Bronchial epithelial cell (primary cell): ENCODE measurements at regions not wholly inside any gene's neighbourhood (a gene's known extent, or its start where the extent isn't known, plus 50 kb on each side); places are given as distances from the start of the nearest gene placed in this dataset.
A peak's percentile ranks its signal among the peaks of the same experiment; 100 is the strongest.

Experiments used
- DNase-seq: peaks from one replicate; pipeline ENCODE4 v3.0.0-alpha.2; 2010; ENCODE audit warnings: low read depth
- FAIRE-seq: peaks from 2 replicates; lab custom pipeline; 2011; peaks lifted over from hg19 to GRCh38; lab: Jason Lieb, UNC
- H3K27me3 ChIP-seq: 2 replicates; pipeline ENCODE4 v1.5.1; 2011; ENCODE audit warnings: low read length; ENCODE audit not compliant: control insufficient read depth, insufficient read depth
- H3K36me3 ChIP-seq: 2 replicates; pipeline ENCODE4 v1.5.1; 2011; ENCODE audit warnings: low read length; ENCODE audit not compliant: control insufficient read depth, insufficient read depth
- H3K4me3 ChIP-seq: 2 replicates; pipeline ENCODE4 v1.5.1; 2011; ENCODE audit warnings: mild to moderate bottlenecking, low read depth, low read length, control low read depth
- CTCF ChIP-seq: IDR thresholded peaks from 2 replicates; pipeline ENCODE4 v1.5.1; 2011; ENCODE audit warnings: mild to moderate bottlenecking, moderate library complexity, low read length, control low read depth, inconsistent platforms; ENCODE audit not compliant: insufficient read depth, severe bottlenecking

GRCh38 chr5:125595845-125596244 is 827.4 kb upstream of the GRAMD2B start:
- no peaks in the 10 kb centered on the region for H3K36me3 ChIP-seq
- H3K4me3 ChIP-seq: no peak overlapping the region
- TF ChIP-seq CTCF: no peak
- H3K27me3 ChIP-seq: no peaks in the 10 kb centered on the region
- FAIRE-seq (no peak), DNase-seq (no peak)

GRCh38 chr5:125597338-125597737 is 825.9 kb upstream of the GRAMD2B start:
- FAIRE-seq (no peak), DNase-seq (peak; percentile 21)
- TF ChIP-seq CTCF: no peak
- H3K27me3 ChIP-seq: no peaks in the 10 kb centered on the region
- H3K36me3 ChIP-seq: no peaks in the 10 kb centered on the region
- no peak overlapping the region for H3K4me3 ChIP-seq

GRCh38 chr5:125600559-125600958 is 822.6 kb upstream of the GRAMD2B start:
- Histone ChIP-seq H3K36me3 (no peaks in the 10 kb centered on the region), H3K4me3 (no peak overlapping the region), H3K27me3 (no peaks in the 10 kb centered on the region)
- FAIRE-seq: no peak
- no peak for DNase-seq
- no peak for TF ChIP-seq CTCF

GRCh38 chr5:125602184-125602583 is 821.0 kb upstream of the GRAMD2B start:
- no peaks in the 10 kb centered on the region for H3K36me3 ChIP-seq
- no peak for TF ChIP-seq CTCF
- H3K4me3 ChIP-seq: no peak overlapping the region
- no peak for DNase-seq
- FAIRE-seq: no peak
- H3K27me3 ChIP-seq: no peaks in the 10 kb centered on the region

- no peak for FAIRE-seq
- H3K36me3 ChIP-seq: no peaks in the 10 kb centered on the region
- TF ChIP-seq CTCF: no peak
- H3K27me3 ChIP-seq: no peaks in the 10 kb centered on the region
- no peak overlapping the region for H3K4me3 ChIP-seq
- peak; percentile 59 for DNase-seq
These were observed 819.9 kb upstream of the GRAMD2B start for GRCh38 chr5:125603321-125603720.

GRCh38 chr5:125604104-125604503 is 819.1 kb upstream of the GRAMD2B start:
- H3K4me3 ChIP-seq: no peak overlapping the region
- H3K36me3 ChIP-seq: no peaks in the 10 kb centered on the region
- no peaks in the 10 kb centered on the region for H3K27me3 ChIP-seq
- DNase-seq: peak; percentile 63
- TF ChIP-seq CTCF: no peak
- no peak for FAIRE-seq
